Chondrocyte (in vitro differentiated cells): ENCODE measurements at regions not wholly inside any gene's neighbourhood (a gene's known extent, or its start where the extent isn't known, plus 50 kb on each side); places are given as distances from the start of the nearest gene placed in this dataset.

Source experiments
- DNase-seq: peaks from one replicate; pipeline ENCODE4 v3.0.0; 2021; ENCODE audit warnings: mixed read lengths, low spot score
- H3K27ac Mint-ChIP-seq: one replicate; pipeline ENCODE4 v1.8.0; 2021; ENCODE audit warnings: mild to moderate bottlenecking, moderate library complexity, mixed read lengths; ENCODE audit not compliant: unreplicated experiment
- H3K27me3 Mint-ChIP-seq: 2 replicates; pipeline ENCODE4 v1.8.0; 2021; ENCODE audit warnings: low read depth, mixed read lengths
- H3K36me3 Mint-ChIP-seq: 2 replicates; pipeline ENCODE4 v1.8.0; 2021; ENCODE audit warnings: low read depth, mixed read lengths
- H3K4me1 Mint-ChIP-seq: 2 replicates; pipeline ENCODE4 v1.8.0; 2021; ENCODE audit warnings: low read depth, mild to moderate bottlenecking, mixed read lengths
- H3K4me3 Mint-ChIP-seq: one replicate; pipeline ENCODE4 v1.8.0; 2021; ENCODE audit warnings: mild to moderate bottlenecking, moderate library complexity, mixed read lengths; ENCODE audit not compliant: unreplicated experiment
- H3K9me3 Mint-ChIP-seq: 2 replicates; pipeline ENCODE4 v1.8.0; 2021; ENCODE audit warnings: low read depth, mixed read lengths
- TF ChIP-seq, protein P1 (sequence below): fragments of 200-600 bp; sonication (generic); IDR thresholded peaks from 2 replicates; pipeline ENCODE4 v1.5.0; 2021; ENCODE audit warnings: antibody characterized with exemption, mild to moderate bottlenecking, moderate library complexity

DNA sequence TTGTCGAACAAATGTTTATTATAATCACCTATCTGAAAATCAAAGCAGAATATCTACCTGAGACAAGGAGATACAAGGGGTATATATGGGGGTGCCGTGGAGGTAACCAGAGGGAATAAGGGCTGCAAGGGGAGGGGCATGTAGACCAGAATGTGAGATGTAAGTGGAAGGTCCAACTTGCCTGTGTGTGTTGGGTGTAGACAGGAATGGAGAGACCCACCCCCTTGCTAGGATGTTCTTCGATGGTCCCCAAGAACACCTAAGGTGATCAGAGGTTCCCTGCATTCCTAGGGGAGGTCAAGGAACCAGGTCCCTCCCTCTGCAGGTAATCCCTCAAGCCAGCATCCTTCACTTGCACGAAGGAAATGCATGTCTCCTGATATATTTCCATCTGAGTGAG, 167.9 kb downstream of the DICER1 start:
- Mint-ChIP-seq H3K27ac (no peak overlapping the region), H3K36me3 (peaks cover 6% of the 10 kb centered on the region), H3K4me1 (no peaks in the 10 kb centered on the region), H3K4me3 (no peak overlapping the region), H3K9me3 (peaks cover 22% of the 10 kb centered on the region), H3K27me3 (peaks cover 27% of the 10 kb centered on the region)
- no peak for DNase-seq
- TF ChIP-seq, protein P1, sequence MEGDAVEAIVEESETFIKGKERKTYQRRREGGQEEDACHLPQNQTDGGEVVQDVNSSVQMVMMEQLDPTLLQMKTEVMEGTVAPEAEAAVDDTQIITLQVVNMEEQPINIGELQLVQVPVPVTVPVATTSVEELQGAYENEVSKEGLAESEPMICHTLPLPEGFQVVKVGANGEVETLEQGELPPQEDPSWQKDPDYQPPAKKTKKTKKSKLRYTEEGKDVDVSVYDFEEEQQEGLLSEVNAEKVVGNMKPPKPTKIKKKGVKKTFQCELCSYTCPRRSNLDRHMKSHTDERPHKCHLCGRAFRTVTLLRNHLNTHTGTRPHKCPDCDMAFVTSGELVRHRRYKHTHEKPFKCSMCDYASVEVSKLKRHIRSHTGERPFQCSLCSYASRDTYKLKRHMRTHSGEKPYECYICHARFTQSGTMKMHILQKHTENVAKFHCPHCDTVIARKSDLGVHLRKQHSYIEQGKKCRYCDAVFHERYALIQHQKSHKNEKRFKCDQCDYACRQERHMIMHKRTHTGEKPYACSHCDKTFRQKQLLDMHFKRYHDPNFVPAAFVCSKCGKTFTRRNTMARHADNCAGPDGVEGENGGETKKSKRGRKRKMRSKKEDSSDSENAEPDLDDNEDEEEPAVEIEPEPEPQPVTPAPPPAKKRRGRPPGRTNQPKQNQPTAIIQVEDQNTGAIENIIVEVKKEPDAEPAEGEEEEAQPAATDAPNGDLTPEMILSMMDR, result no peak

GRCh38 chr14:94987409-94987808, 169.9 kb downstream of the DICER1 start:
- no peak for DNase-seq
- H3K4me1 Mint-ChIP-seq, result no peaks in the 10 kb centered on the region
- peaks cover 8% of the 10 kb centered on the region for H3K36me3 Mint-ChIP-seq
- no peak overlapping the region for H3K27ac Mint-ChIP-seq
- H3K9me3 Mint-ChIP-seq, result peaks cover 25% of the 10 kb centered on the region
- peaks cover 32% of the 10 kb centered on the region for H3K27me3 Mint-ChIP-seq
- no peak overlapping the region for H3K4me3 Mint-ChIP-seq
- TF ChIP-seq, protein P1, result no peak

DNA sequence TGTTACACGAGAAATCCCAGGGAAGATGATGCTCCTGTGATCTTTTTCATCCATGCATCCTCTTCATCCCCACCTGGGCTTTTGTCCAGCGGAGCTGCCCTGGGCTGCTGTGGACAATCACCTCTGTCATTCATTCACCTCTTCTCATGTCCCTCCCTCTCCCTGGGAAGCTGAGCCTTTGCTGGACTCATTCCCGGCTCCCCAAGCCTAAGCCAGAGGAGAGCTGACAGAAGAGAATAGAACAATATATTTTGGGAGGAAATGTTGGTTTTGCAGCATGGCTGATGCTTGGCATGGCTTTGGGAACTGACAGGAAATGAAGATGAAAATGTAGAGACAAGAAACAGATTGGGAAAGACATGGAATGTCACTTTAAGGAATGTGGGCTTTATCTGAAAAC, 177.4 kb downstream of the DICER1 start:
- H3K27me3 Mint-ChIP-seq, result peaks cover 14% of the 10 kb centered on the region
- H3K4me1 Mint-ChIP-seq, result peaks cover 4% of the 10 kb centered on the region
- H3K4me3 Mint-ChIP-seq, result no peak overlapping the region
- H3K9me3 Mint-ChIP-seq, result peaks cover 3% of the 10 kb centered on the region
- no peak for DNase-seq
- TF ChIP-seq, protein P1, result no peak
- H3K27ac Mint-ChIP-seq, result no peak overlapping the region
- H3K36me3 Mint-ChIP-seq, result peaks cover 5% of the 10 kb centered on the region

GRCh38 chr14:94977016-94977415, 180.3 kb downstream of the DICER1 start:
- no peak for DNase-seq
- H3K4me1 Mint-ChIP-seq, result peaks cover 5% of the 10 kb centered on the region
- H3K27me3 Mint-ChIP-seq, result peaks cover 4% of the 10 kb centered on the region
- no peaks in the 10 kb centered on the region for H3K36me3 Mint-ChIP-seq
- no peak overlapping the region for H3K27ac Mint-ChIP-seq
- no peak overlapping the region for H3K4me3 Mint-ChIP-seq
- TF ChIP-seq, protein P1, result no peak
- H3K9me3 Mint-ChIP-seq, result no peaks in the 10 kb centered on the region

DNA sequence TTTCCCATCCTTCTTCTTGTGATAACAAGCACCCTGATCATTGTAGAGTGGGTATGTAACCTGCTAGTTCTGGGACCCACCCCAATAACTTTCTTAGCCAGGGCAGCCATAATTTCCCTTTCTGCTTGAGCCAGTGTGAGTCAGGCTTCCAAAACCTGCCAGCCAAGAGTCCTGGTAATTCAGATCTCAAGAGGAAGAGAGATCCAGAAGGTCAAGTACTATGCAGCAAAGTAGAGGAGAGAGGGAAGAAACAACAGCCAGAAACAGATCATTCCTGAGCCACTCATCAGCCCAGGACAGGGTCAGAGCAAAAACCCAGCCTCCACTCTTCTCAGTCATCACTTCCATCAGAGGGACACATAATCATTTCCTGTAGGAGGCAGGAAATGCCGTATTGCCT, 182.0 kb downstream of the DICER1 start:
- Mint-ChIP-seq H3K4me3 (no peak overlapping the region), H3K4me1 (peaks cover 14% of the 10 kb centered on the region), H3K27me3 (peaks cover 3% of the 10 kb centered on the region), H3K27ac (no peak overlapping the region), H3K36me3 (peaks cover 2% of the 10 kb centered on the region), H3K9me3 (peaks cover 4% of the 10 kb centered on the region)
- no peak for DNase-seq
- TF ChIP-seq, protein P1, result no peak
